ENCODE measurements at regions not wholly inside any gene's neighbourhood (a gene's known extent, or its start where the extent isn't known, plus 50 kb on each side); places are given as distances from the start of the nearest gene placed in this dataset.

DNA sequence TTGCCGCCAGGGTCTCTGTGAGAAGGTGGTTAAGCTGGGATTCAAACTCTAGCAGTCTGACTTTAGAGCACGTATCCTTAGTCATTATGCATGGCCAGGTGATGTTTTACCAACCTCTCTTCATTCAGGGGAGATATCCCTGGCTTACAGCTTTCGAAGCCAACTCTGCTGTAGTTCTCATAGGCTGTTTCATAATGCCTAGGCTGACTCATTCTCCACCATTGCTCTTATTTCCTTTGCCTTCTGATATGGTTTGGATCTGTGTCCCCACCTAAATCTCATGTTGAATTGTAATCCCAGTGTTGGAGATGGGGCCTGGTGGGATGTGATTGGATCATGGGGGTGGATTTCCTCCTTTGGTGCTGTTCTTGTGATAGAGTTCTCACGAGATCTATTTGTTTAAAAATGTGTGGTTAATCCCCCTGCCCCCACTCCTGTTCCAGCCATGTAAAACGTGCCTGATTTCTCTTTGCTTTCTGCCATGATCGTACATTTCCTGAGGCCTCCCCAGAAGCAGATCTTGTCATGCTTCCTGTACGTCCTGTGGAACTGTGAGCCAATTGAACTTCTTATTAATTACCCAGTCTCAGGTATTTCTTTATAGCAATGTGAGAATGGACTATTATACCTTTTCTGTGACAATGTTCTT, 94.6 kb upstream of the MAN1A1 start:
- Histone ChIP-seq H3K9me3 (peaks cover 0 to 14% (median 0%) of the 10 kb centered on the region in 8 donors), H3K4me1 (peaks cover 4 to 50% (median 21%) of the 10 kb centered on the region in 6 donors), H3K36me3 (no peaks in the 10 kb centered on the region), H3K27me3 (replicated peaks in 1 of 7) (no peaks in the 10 kb centered on the region), H3K27ac (peak overlapping the region in 5 of 8 donors; percentile 2 to 57 (median 37)), H3K4me3 (no peak overlapping the region)
- no peak for DNase-seq
- 52 to 63% (median 57%) methylated on average over 7 of the region's 7 CpGs for WGBS, 5 donors
- intact Hi-C loops (cut with DNase I; ENCODE audit: low total_unique reads): no loop called here
- TF ChIP-seq, protein P1, sequence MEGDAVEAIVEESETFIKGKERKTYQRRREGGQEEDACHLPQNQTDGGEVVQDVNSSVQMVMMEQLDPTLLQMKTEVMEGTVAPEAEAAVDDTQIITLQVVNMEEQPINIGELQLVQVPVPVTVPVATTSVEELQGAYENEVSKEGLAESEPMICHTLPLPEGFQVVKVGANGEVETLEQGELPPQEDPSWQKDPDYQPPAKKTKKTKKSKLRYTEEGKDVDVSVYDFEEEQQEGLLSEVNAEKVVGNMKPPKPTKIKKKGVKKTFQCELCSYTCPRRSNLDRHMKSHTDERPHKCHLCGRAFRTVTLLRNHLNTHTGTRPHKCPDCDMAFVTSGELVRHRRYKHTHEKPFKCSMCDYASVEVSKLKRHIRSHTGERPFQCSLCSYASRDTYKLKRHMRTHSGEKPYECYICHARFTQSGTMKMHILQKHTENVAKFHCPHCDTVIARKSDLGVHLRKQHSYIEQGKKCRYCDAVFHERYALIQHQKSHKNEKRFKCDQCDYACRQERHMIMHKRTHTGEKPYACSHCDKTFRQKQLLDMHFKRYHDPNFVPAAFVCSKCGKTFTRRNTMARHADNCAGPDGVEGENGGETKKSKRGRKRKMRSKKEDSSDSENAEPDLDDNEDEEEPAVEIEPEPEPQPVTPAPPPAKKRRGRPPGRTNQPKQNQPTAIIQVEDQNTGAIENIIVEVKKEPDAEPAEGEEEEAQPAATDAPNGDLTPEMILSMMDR (IDR thresholded peaks at IDR 0.05 in 8 of 11, conservative IDR thresholded peaks at IDR 0.05 in 3 of 11): no peak
- no peak for TF ChIP-seq POLR2A (IDR thresholded peaks at IDR 0.05)
- no peak for TF ChIP-seq POLR2AphosphoS5 (IDR thresholded peaks at IDR 0.05)

DNA sequence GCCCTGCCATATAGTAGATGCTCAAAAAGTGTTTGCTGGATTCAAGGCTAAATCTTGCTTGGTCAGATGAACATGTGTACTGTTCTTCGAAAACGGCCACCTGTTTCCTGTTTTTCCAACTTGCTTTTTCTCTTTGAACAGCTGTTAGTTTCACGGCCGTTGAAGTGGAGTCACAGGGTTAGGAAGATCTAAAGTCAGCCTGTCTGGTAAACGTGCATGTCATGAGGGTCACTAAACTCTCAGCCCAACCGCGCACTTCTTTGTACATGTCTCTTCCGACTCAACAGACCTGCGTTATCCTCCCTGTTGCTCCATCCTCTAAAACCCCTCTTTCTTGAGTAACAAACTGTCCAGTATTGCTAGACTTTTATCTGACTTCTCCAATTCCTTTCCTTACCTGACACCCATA, 93.2 kb upstream of the MAN1A1 start:
- DNase-seq: no peak

GRCh38 chr6:119440953-119441352, 91.4 kb upstream of the MAN1A1 start:
- no peaks in the 10 kb centered on the region for H3K36me3 ChIP-seq
- H3K4me1 ChIP-seq: peaks cover 0 to 42% (median 20%) of the 10 kb centered on the region in 6 donors
- TF ChIP-seq POLR2AphosphoS5 (IDR thresholded peaks at IDR 0.05) (no peak), POLR2A (IDR thresholded peaks at IDR 0.05) (no peak)
- TF ChIP-seq, protein P1 (IDR thresholded peaks at IDR 0.05 in 8 of 11, conservative IDR thresholded peaks at IDR 0.05 in 3 of 11): no peak
- no peaks in the 10 kb centered on the region for H3K27me3 ChIP-seq (replicated peaks in 1 of 7)
- DNase-seq: no peak
- H3K4me3 ChIP-seq: no peak overlapping the region
- 89 to 99% (median 98%) methylated on average over 17 to 37 of the region's 37 CpGs for WGBS, 5 donors
- intact Hi-C loops (cut with DNase I; ENCODE audit: low total_unique reads): no loop called here
- H3K9me3 ChIP-seq: peaks cover 0 to 14% (median 0%) of the 10 kb centered on the region in 8 donors
- H3K27ac ChIP-seq: no peak overlapping the region

More for the DNA sequence above, 93.2 kb upstream of the MAN1A1 start:
- H3K4me1 ChIP-seq: peaks cover 4 to 45% (median 23%) of the 10 kb centered on the region in 6 donors
- H3K27ac ChIP-seq: peak overlapping the region in 7 of 8 donors; percentile 23 to 62 (median 48)
- intact Hi-C loops (cut with DNase I; ENCODE audit: low total_unique reads): no loop called here
- TF ChIP-seq POLR2A (IDR thresholded peaks at IDR 0.05) (no peak), POLR2AphosphoS5 (IDR thresholded peaks at IDR 0.05) (peak in 1 of 3 donors; percentile 67)
- peaks cover 0 to 14% (median 0%) of the 10 kb centered on the region in 8 donors for H3K9me3 ChIP-seq
- H3K4me3 ChIP-seq: no peak overlapping the region
- H3K36me3 ChIP-seq: no peaks in the 10 kb centered on the region
- no peaks in the 10 kb centered on the region for H3K27me3 ChIP-seq (replicated peaks in 1 of 7)
- WGBS, 5 donors: 17 to 35% (median 19%) methylated on average over 9 of the region's 9 CpGs

- TF ChIP-seq, protein P1 (IDR thresholded peaks at IDR 0.05 in 8 of 11, conservative IDR thresholded peaks at IDR 0.05 in 3 of 11): no peak
- TF ChIP-seq POLR2A (IDR thresholded peaks at IDR 0.05): no peak
- no peak for TF ChIP-seq POLR2AphosphoS5 (IDR thresholded peaks at IDR 0.05)
- Histone ChIP-seq H3K27ac (no peak overlapping the region), H3K9me3 (peaks cover 0 to 8% (median 0%) of the 10 kb centered on the region in 8 donors), H3K4me1 (peaks cover 0 to 8% (median 4%) of the 10 kb centered on the region in 6 donors), H3K4me3 (no peak overlapping the region), H3K36me3 (no peaks in the 10 kb centered on the region), H3K27me3 (replicated peaks in 1 of 7) (no peaks in the 10 kb centered on the region)
- DNase-seq: no peak
- intact Hi-C loops (cut with DNase I; ENCODE audit: low total_unique reads): no loop called here
- 43 to 55% (median 49%) methylated on average over 3 of the region's 3 CpGs for WGBS, 5 donors
These were observed 87.0 kb upstream of the MAN1A1 start for GRCh38 chr6:119436583-119436982.

Data from spleen (tissue), 11 donors.